ENCODE measurements at regions not wholly inside any gene's neighbourhood (a gene's known extent, or its start where the extent isn't known, plus 50 kb on each side); places are given as distances from the start of the nearest gene placed in this dataset.

DNA sequence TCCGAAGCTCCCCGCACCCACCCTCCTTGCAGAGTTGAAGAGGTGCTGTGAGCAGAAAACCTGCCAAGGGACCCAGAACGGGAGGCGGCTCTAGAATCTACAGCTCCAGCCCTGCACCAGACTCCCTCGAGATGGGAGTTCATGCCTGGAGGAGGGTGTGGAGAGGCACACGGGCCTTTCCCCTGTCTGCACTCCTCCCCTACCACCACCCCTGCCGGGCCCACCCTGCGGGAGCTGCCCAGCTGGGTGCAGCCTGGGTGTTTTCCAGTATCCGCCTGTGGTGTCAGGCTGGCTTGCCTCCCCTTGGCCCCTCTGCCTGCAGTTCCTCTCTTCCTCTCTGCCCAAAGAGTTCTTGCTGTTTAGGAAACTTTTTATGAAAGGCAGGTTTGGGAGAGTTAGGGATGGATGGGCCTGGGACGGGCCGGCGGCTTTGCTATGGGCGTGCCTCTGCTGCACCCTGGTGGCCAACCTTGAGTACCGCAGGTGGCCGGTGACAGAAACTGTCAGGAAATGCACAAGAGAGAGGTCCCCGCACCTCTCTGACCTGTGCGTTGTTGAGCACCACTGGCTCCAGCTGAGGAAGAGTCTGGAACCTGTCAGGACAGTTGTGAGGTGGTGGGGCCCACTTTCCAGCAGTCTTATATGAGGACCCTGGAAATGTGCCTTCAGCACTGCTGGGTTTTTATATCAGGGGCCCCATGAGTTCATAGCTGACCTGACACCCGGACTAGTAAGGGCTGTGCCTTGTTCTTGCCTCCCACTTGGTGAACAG is 354.1 kb downstream of the SEC14L1 start:
- Histone ChIP-seq H3K9me3 (ENCODE audit: control extremely low read depth in 1 of 5, control insufficient read depth in 4 of 5, insufficient read depth in 2 of 5, low read depth in 1 of 5, low read length in 4 of 5) (no peaks in the 10 kb centered on the region), H3K4me1 (ENCODE audit: control extremely low read depth in 1 of 4, control insufficient read depth in 4 of 4, insufficient read depth in 4 of 4, low read length in 3 of 4) (peaks cover 0 to 10% (median under 1%) of the 10 kb centered on the region in 4 experiments), H3K27me3 (replicated peaks in 2 of 5; ENCODE audit: control insufficient read depth in 4 of 5, insufficient read depth in 5 of 5, low read length in 4 of 5) (no peaks in the 10 kb centered on the region), H3K27ac (ENCODE audit: insufficient read depth in 1 of 2, low read depth in 1 of 2, low read length in 2 of 2, poor library complexity in 1 of 2, severe bottlenecking in 2 of 2) (no peak overlapping the region), H3K4me3 (ENCODE audit: control insufficient read depth in 1 of 7, extremely low read depth in 1 of 7, insufficient read depth in 4 of 7, low read depth in 2 of 7, low read length in 6 of 7) (no peak overlapping the region), H3K36me3 (ENCODE audit: control insufficient read depth in 4 of 4, insufficient read depth in 4 of 4, low read length in 3 of 4) (peaks cover 0 to 82% (median 44%) of the 10 kb centered on the region in 4 experiments)
- peak; percentile 56 to 73 (median 60) for DNase-seq
- ChIA-PET CTCF (interaction anchor here (0.7 to 7.0 kb wide), 21 partner anchors 8 to 164 kb away, joined by 3 to 77 read pairs (median 5); no protein-coding TSS in a partner anchor), POLR2A (no interaction called here)
- 46% methylated on average over 16 of the region's 18 CpGs for WGBS (ENCODE audit: insufficient coverage)

GRCh38 chr17:77495575-77495974 is 354.8 kb downstream of the SEC14L1 start:
- ChIA-PET CTCF (interaction anchor here (0.7 to 7.0 kb wide), 15 partner anchors 10 to 165 kb away, joined by 3 to 77 read pairs (median 5); no protein-coding TSS in a partner anchor), POLR2A (no interaction called here)
- DNase-seq, result no peak
- Histone ChIP-seq H3K36me3 (ENCODE audit: control insufficient read depth in 4 of 4, insufficient read depth in 4 of 4, low read length in 3 of 4) (peaks cover 0 to 82% (median 42%) of the 10 kb centered on the region in 4 experiments), H3K27me3 (replicated peaks in 2 of 5; ENCODE audit: control insufficient read depth in 4 of 5, insufficient read depth in 5 of 5, low read length in 4 of 5) (no peaks in the 10 kb centered on the region), H3K4me1 (ENCODE audit: control extremely low read depth in 1 of 4, control insufficient read depth in 4 of 4, insufficient read depth in 4 of 4, low read length in 3 of 4) (peaks cover 0 to 10% (median under 1%) of the 10 kb centered on the region in 4 experiments), H3K9me3 (ENCODE audit: control extremely low read depth in 1 of 5, control insufficient read depth in 4 of 5, insufficient read depth in 2 of 5, low read depth in 1 of 5, low read length in 4 of 5) (no peaks in the 10 kb centered on the region), H3K4me3 (ENCODE audit: control insufficient read depth in 1 of 7, extremely low read depth in 1 of 7, insufficient read depth in 4 of 7, low read depth in 2 of 7, low read length in 6 of 7) (no peak overlapping the region), H3K27ac (ENCODE audit: insufficient read depth in 1 of 2, low read depth in 1 of 2, low read length in 2 of 2, poor library complexity in 1 of 2, severe bottlenecking in 2 of 2) (no peak overlapping the region)
- WGBS (ENCODE audit: insufficient coverage), result 96% methylated on average over 11 of the region's 11 CpGs

- H3K4me3 ChIP-seq (ENCODE audit: control insufficient read depth in 1 of 7, extremely low read depth in 1 of 7, insufficient read depth in 4 of 7, low read depth in 2 of 7, low read length in 6 of 7), result no peak overlapping the region
- ChIA-PET CTCF (interaction anchor here (0.7 to 7.0 kb wide), 10 partner anchors 9 to 282 kb away, joined by 3 to 77 read pairs (median 5); no protein-coding TSS in a partner anchor), POLR2A (no interaction called here)
- H3K27me3 ChIP-seq (replicated peaks in 2 of 5; ENCODE audit: control insufficient read depth in 4 of 5, insufficient read depth in 5 of 5, low read length in 4 of 5), result no peaks in the 10 kb centered on the region
- peaks cover 0 to 10% (median under 1%) of the 10 kb centered on the region in 4 experiments for H3K4me1 ChIP-seq (ENCODE audit: control extremely low read depth in 1 of 4, control insufficient read depth in 4 of 4, insufficient read depth in 4 of 4, low read length in 3 of 4)
- no peak overlapping the region for H3K27ac ChIP-seq (ENCODE audit: insufficient read depth in 1 of 2, low read depth in 1 of 2, low read length in 2 of 2, poor library complexity in 1 of 2, severe bottlenecking in 2 of 2)
- no peak for DNase-seq
- 99% methylated on average over 11 of the region's 12 CpGs for WGBS (ENCODE audit: insufficient coverage)
- no peaks in the 10 kb centered on the region for H3K9me3 ChIP-seq (ENCODE audit: control extremely low read depth in 1 of 5, control insufficient read depth in 4 of 5, insufficient read depth in 2 of 5, low read depth in 1 of 5, low read length in 4 of 5)
- peaks cover 0 to 80% (median 38%) of the 10 kb centered on the region in 4 experiments for H3K36me3 ChIP-seq (ENCODE audit: control insufficient read depth in 4 of 4, insufficient read depth in 4 of 4, low read length in 3 of 4)
Observed at GRCh38 chr17:77496401-77496801, 355.6 kb downstream of the SEC14L1 start.

GRCh38 chr17:77496831-77497577 is 356.2 kb downstream of the SEC14L1 start:
- peaks cover 0 to 77% (median 35%) of the 10 kb centered on the region in 4 experiments for H3K36me3 ChIP-seq (ENCODE audit: control insufficient read depth in 4 of 4, insufficient read depth in 4 of 4, low read length in 3 of 4)

GRCh38 chr17:77497578-77497934 is 356.8 kb downstream of the SEC14L1 start:
- CTCF ChIA-PET, result interaction anchor here (0.8 to 1.5 kb wide), 2 partner anchors 57 to 68 kb away, joined by 6 read pairs; no protein-coding TSS in a partner anchor
- H3K27me3 ChIP-seq (replicated peaks in 2 of 5; ENCODE audit: control insufficient read depth in 4 of 5, insufficient read depth in 5 of 5, low read length in 4 of 5), result no peaks in the 10 kb centered on the region
- H3K9me3 ChIP-seq (ENCODE audit: control extremely low read depth in 1 of 5, control insufficient read depth in 4 of 5, insufficient read depth in 2 of 5, low read depth in 1 of 5, low read length in 4 of 5), result no peaks in the 10 kb centered on the region
- peaks cover 0 to 10% (median under 1%) of the 10 kb centered on the region in 4 experiments for H3K4me1 ChIP-seq (ENCODE audit: control extremely low read depth in 1 of 4, control insufficient read depth in 4 of 4, insufficient read depth in 4 of 4, low read length in 3 of 4)
- H3K27ac ChIP-seq (ENCODE audit: insufficient read depth in 1 of 2, low read depth in 1 of 2, low read length in 2 of 2, poor library complexity in 1 of 2, severe bottlenecking in 2 of 2), result no peak overlapping the region
- no peak overlapping the region for H3K4me3 ChIP-seq (ENCODE audit: control insufficient read depth in 1 of 7, extremely low read depth in 1 of 7, insufficient read depth in 4 of 7, low read depth in 2 of 7, low read length in 6 of 7)
- H3K36me3 ChIP-seq (ENCODE audit: control insufficient read depth in 4 of 4, insufficient read depth in 4 of 4, low read length in 3 of 4), result peaks cover 0 to 71% (median 31%) of the 10 kb centered on the region in 4 experiments
- POLR2A ChIA-PET, result no interaction called here
- DNase-seq, result no peak
- WGBS (ENCODE audit: insufficient coverage), result 100% methylated on average over 3 of the region's 8 CpGs

More at GRCh38 chr17:77496831-77497577, 356.2 kb downstream of the SEC14L1 start:
- ChIA-PET POLR2A (no interaction called here), CTCF (interaction anchor here (0.7 to 7.0 kb wide), 9 partner anchors 16 to 282 kb away, joined by 3 to 77 read pairs (median 5); no protein-coding TSS in a partner anchor)
- Histone ChIP-seq H3K27me3 (replicated peaks in 2 of 5; ENCODE audit: control insufficient read depth in 4 of 5, insufficient read depth in 5 of 5, low read length in 4 of 5) (no peaks in the 10 kb centered on the region), H3K4me1 (ENCODE audit: control extremely low read depth in 1 of 4, control insufficient read depth in 4 of 4, insufficient read depth in 4 of 4, low read length in 3 of 4) (peaks cover 0 to 10% (median under 1%) of the 10 kb centered on the region in 4 experiments), H3K4me3 (ENCODE audit: control insufficient read depth in 1 of 7, extremely low read depth in 1 of 7, insufficient read depth in 4 of 7, low read depth in 2 of 7, low read length in 6 of 7) (no peak overlapping the region), H3K27ac (ENCODE audit: insufficient read depth in 1 of 2, low read depth in 1 of 2, low read length in 2 of 2, poor library complexity in 1 of 2, severe bottlenecking in 2 of 2) (no peak overlapping the region), H3K9me3 (ENCODE audit: control extremely low read depth in 1 of 5, control insufficient read depth in 4 of 5, insufficient read depth in 2 of 5, low read depth in 1 of 5, low read length in 4 of 5) (no peaks in the 10 kb centered on the region)
- 96% methylated on average over 8 of the region's 9 CpGs for WGBS (ENCODE audit: insufficient coverage)
- no peak for DNase-seq

DNA sequence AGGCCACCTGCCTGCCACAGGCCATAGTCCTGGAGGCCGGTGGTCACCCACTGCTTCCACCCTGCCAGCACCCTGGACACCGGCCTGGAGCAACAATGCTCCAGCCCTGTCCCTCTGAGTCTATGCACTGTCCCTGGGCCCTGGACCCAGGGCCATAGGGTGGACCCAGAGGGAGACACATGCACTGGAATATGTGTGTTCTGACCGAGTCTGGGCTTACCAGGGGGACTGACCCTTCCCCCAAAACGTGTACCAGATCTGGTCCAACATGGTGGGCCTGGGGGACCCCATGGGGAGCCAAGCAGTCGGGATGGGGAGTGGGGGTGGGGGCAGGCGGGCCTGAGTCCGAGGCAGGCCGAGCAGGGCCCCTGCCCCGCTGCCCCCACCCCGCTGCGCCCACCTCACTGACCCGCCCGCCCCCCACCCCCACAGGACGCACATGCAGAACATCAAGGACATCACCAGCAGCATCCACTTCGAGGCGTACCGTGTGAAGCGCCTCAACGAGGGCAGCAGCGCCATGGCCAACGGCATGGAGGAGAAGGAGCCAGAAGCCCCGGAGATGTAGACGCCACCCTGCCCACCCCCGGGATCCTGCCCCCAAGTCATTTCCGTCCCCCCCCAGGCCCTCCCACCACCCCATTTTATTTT is 357.4 kb downstream of the SEC14L1 start:
- no peak for DNase-seq
- ChIA-PET CTCF (interaction anchor here (0.8 to 1.5 kb wide), 2 partner anchors 68 to 166 kb away, joined by 4 to 6 read pairs; no protein-coding TSS in a partner anchor), POLR2A (no interaction called here)
- Histone ChIP-seq H3K4me3 (ENCODE audit: control insufficient read depth in 1 of 7, extremely low read depth in 1 of 7, insufficient read depth in 4 of 7, low read depth in 2 of 7, low read length in 6 of 7) (no peak overlapping the region), H3K27me3 (replicated peaks in 2 of 5; ENCODE audit: control insufficient read depth in 4 of 5, insufficient read depth in 5 of 5, low read length in 4 of 5) (no peaks in the 10 kb centered on the region), H3K27ac (ENCODE audit: insufficient read depth in 1 of 2, low read depth in 1 of 2, low read length in 2 of 2, poor library complexity in 1 of 2, severe bottlenecking in 2 of 2) (no peak overlapping the region), H3K4me1 (ENCODE audit: control extremely low read depth in 1 of 4, control insufficient read depth in 4 of 4, insufficient read depth in 4 of 4, low read length in 3 of 4) (peaks cover 0 to 10% (median under 1%) of the 10 kb centered on the region in 4 experiments), H3K36me3 (ENCODE audit: control insufficient read depth in 4 of 4, insufficient read depth in 4 of 4, low read length in 3 of 4) (peaks cover 0 to 65% (median 26%) of the 10 kb centered on the region in 4 experiments), H3K9me3 (ENCODE audit: control extremely low read depth in 1 of 5, control insufficient read depth in 4 of 5, insufficient read depth in 2 of 5, low read depth in 1 of 5, low read length in 4 of 5) (no peaks in the 10 kb centered on the region)
- WGBS (ENCODE audit: insufficient coverage), result 98% methylated on average over 9 of the region's 25 CpGs
